ENCODE measurements at regions not wholly inside any gene's neighbourhood (a gene's known extent, or its start where the extent isn't known, plus 50 kb on each side); places are given as distances from the start of the nearest gene placed in this dataset.
"Not testable (repeated sequence)": the region's sequence is repeated elsewhere in the genome, so short reads cannot be mapped to it uniquely, and the experiment has no call there.

DNA sequence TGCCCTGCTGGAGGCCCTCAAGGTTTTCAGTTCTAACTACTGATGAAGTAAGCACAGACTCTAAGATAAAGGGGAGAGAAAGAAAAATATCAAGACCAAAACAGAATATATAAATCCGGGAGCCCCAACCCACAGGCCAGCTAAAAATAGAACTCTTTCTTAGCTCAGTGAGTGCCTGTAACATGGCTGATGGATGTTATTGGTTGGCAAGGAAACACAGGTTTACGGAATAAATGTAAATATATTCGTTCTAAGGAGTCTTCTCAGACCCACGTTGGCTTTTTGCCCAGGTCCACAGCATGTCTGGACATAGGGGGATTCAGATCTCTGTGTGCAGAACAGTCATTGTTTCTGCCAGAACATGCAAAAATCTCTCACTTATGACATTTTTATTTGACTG, 139.0 kb upstream of the SERPINE2 start:
- DNase-seq (ENCODE audit: low spot score in 2 of 2) (no peak), ATAC-seq (replicated peaks; ENCODE audit: extremely low read depth, poor library complexity, severe bottlenecking) (no peak)
- peaks cover 66% of the 10 kb centered on the region for H3K27me3 Mint-ChIP-seq
- H3K36me3 Mint-ChIP-seq (ENCODE audit: insufficient read depth) = no peaks in the 10 kb centered on the region
- H3K4me1 Mint-ChIP-seq = no peaks in the 10 kb centered on the region
- H3K27ac Mint-ChIP-seq (ENCODE audit: low read depth) = no peak overlapping the region
- H3K9me3 Mint-ChIP-seq = no peaks in the 10 kb centered on the region
- H3K4me3 Mint-ChIP-seq = no peak overlapping the region

DNA sequence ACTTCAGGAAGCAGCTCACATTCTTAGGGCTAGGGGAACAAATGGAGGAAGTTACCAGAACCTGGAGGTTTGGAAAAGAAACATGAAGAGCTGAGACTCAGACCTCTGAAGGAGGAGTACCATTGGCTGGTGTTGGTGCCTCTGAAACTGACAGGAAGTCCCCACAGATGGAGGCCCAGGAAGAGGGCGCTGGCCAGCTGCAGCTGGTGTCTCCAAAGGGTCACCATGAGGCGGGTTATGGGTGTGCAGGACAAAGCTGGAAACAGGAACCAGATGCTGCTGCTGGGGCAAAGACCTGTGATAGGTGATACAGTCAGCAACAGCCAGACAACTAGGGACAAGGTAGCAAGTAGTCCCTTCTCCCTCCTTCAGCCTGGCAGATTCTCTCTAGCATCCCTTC, 136.5 kb upstream of the SERPINE2 start:
- ATAC-seq (replicated peaks; ENCODE audit: extremely low read depth, poor library complexity, severe bottlenecking) = no peak

DNA sequence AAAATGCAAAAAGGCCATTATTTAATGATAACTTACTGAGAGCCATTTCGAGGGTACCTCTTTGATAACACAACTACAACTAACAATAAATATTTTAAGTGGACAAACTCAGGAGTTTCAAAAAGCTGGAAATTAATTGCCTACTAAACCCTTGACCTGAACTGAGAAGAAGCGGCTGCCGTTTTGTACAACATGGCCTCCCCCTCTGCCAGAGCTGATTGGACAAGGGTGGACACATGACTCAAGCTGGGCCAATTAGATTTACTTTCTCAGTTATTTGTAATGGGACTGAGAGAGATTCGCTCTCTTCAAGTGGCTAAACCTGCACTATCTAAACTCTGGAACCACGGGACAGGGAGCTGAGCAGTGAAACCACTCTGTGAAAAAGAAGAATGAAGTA, 135.9 kb upstream of the SERPINE2 start:
- DNase-seq (ENCODE audit: low spot score in 2 of 2) = no peak
- Mint-ChIP-seq H3K4me3 (no peak overlapping the region), H3K27ac (ENCODE audit: low read depth) (no peak overlapping the region), H3K27me3 (peaks cover 53% of the 10 kb centered on the region), H3K4me1 (no peaks in the 10 kb centered on the region), H3K36me3 (ENCODE audit: insufficient read depth) (no peaks in the 10 kb centered on the region), H3K9me3 (no peaks in the 10 kb centered on the region)
- ATAC-seq (replicated peaks; ENCODE audit: extremely low read depth, poor library complexity, severe bottlenecking) = no peak

More for the DNA sequence above, 136.5 kb upstream of the SERPINE2 start:
- DNase-seq (ENCODE audit: low spot score in 2 of 2) = no peak
- no peak overlapping the region for H3K27ac Mint-ChIP-seq (ENCODE audit: low read depth)
- H3K27me3 Mint-ChIP-seq = peaks cover 58% of the 10 kb centered on the region
- H3K4me3 Mint-ChIP-seq = no peak overlapping the region
- H3K4me1 Mint-ChIP-seq = no peaks in the 10 kb centered on the region
- H3K9me3 Mint-ChIP-seq = no peaks in the 10 kb centered on the region
- no peaks in the 10 kb centered on the region for H3K36me3 Mint-ChIP-seq (ENCODE audit: insufficient read depth)

DNA sequence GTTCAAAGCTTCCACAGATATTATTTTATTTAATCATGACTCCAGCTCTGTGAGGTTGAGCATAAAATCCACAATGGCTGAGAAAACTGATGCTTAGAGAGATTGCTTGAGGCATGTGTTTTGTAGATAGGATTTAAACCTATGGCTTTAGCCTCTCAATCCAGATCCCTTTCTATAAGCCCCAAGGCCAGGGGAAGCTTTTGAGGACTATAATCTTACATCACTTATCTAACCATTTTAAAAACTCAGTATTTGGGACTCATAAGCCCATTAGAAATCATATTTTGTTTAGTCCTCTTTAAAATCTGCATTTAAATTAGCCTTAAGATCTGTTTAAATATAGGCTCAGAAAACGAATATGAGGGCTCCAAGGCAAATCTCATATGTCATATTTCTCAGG, 135.4 kb upstream of the SERPINE2 start:
- ATAC-seq (replicated peaks; ENCODE audit: extremely low read depth, poor library complexity, severe bottlenecking) = no peak

DNA sequence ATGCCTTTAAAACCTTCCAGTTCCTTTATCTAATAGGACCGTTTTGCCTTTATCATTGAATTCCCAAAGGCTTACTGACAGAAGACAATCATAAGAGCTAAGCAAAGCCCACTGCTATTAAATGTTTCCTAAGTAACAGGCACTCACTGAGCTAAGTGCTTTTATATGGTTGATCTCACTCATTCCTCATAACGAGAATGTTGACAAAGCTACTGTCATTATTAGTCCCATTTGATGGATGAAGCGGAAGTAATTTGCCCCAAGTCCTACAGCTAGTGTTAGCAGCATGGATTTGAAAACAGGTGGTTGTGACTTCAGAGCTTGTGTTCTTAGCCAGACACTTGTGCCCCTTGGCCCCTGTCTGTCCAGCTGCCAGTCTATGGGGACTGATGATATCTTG, 134.8 kb upstream of the SERPINE2 start:
- H3K36me3 Mint-ChIP-seq (ENCODE audit: insufficient read depth) = no peaks in the 10 kb centered on the region
- no peak overlapping the region for H3K4me3 Mint-ChIP-seq
- peaks cover 48% of the 10 kb centered on the region for H3K27me3 Mint-ChIP-seq
- H3K4me1 Mint-ChIP-seq = no peaks in the 10 kb centered on the region
- DNase-seq (ENCODE audit: low spot score in 2 of 2) (no peak), ATAC-seq (replicated peaks; ENCODE audit: extremely low read depth, poor library complexity, severe bottlenecking) (no peak)
- H3K27ac Mint-ChIP-seq (ENCODE audit: low read depth) = no peak overlapping the region
- H3K9me3 Mint-ChIP-seq = no peaks in the 10 kb centered on the region

More for the DNA sequence above, 135.4 kb upstream of the SERPINE2 start:
- no peak for DNase-seq (ENCODE audit: low spot score in 2 of 2)
- Mint-ChIP-seq H3K36me3 (ENCODE audit: insufficient read depth) (no peaks in the 10 kb centered on the region), H3K27ac (ENCODE audit: low read depth) (no peak overlapping the region), H3K27me3 (peaks cover 48% of the 10 kb centered on the region), H3K4me3 (no peak overlapping the region), H3K9me3 (no peaks in the 10 kb centered on the region), H3K4me1 (no peaks in the 10 kb centered on the region)

DNA sequence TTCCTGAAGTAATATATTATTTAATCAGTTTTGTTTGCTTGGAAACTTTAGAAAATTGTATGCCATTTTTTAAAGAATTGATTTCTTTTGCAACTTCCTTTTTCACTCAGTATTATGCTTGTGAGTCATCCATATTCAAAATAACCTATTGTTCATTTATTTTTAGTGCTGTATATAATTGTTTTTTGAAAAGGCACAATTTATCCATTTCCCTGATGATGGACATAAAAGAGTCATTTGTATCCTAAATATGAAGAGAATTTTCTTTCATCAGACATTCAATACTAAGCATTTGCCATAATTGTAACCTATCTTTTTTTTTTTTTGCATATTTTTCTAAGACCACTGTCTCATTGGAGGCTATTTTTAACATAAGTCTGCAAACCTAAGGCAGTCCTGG, 134.1 kb upstream of the SERPINE2 start:
- Mint-ChIP-seq H3K4me3 (no peak overlapping the region), H3K4me1 (no peaks in the 10 kb centered on the region), H3K36me3 (ENCODE audit: insufficient read depth) (no peaks in the 10 kb centered on the region), H3K27ac (ENCODE audit: low read depth) (no peak overlapping the region), H3K9me3 (no peaks in the 10 kb centered on the region), H3K27me3 (peaks cover 48% of the 10 kb centered on the region)
- DNase-seq (ENCODE audit: low spot score in 2 of 2) (no peak), ATAC-seq (replicated peaks; ENCODE audit: extremely low read depth, poor library complexity, severe bottlenecking) (no peak)

DNA sequence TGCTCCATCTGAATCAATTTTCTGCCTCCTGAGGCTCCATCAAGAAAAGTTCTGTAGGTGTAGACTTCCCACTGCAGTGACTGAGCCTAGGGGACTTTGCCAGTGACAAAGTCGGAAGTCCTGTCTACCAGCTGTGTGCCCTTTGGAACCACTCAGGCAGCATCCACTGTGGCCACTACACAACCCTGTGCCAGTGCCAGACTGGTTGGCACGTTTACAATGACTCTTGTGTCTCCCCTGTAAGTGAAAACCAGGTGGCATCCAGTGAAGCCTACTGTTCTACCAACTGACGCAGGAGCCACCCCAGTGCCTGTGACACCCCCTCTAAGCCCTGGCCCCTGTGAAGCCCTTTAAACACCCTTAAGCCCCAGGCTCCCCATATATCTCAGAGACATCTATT, 132.1 kb upstream of the SERPINE2 start:
- ATAC-seq (replicated peaks; ENCODE audit: extremely low read depth, poor library complexity, severe bottlenecking) = no peak

DNA sequence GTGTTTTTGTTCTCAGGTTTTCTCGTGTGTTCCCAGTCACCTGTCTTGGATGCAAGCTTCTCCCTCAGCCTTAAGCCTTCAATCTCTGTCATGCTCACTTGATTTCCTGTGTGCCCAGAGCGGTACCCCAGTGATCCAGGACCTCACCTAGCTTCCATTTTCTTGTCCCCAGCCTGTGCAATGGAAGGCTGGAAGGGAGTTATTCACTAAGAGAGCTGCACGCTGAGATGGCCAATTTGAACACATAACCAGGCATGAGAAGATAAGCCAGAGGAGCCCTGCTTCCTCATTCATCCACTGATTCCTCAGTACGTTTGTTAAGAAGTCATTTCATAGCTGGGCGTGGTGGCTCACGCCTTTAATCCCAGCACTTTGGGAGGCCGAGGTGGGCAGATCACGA, 130.8 kb upstream of the SERPINE2 start:
- Mint-ChIP-seq H3K36me3 (ENCODE audit: insufficient read depth) (no peaks in the 10 kb centered on the region), H3K4me1 (no peaks in the 10 kb centered on the region), H3K9me3 (no peaks in the 10 kb centered on the region), H3K27me3 (peaks cover 28% of the 10 kb centered on the region), H3K4me3 (no peak overlapping the region), H3K27ac (ENCODE audit: low read depth) (no peak overlapping the region)
- ATAC-seq (replicated peaks; ENCODE audit: extremely low read depth, poor library complexity, severe bottlenecking) = no peak
- DNase-seq (ENCODE audit: low spot score in 2 of 2) = no peak

More for the DNA sequence above, 132.1 kb upstream of the SERPINE2 start:
- Mint-ChIP-seq H3K4me1 (no peaks in the 10 kb centered on the region), H3K4me3 (no peak overlapping the region), H3K9me3 (no peaks in the 10 kb centered on the region), H3K27ac (ENCODE audit: low read depth) (no peak overlapping the region), H3K36me3 (ENCODE audit: insufficient read depth) (no peaks in the 10 kb centered on the region), H3K27me3 (peaks cover 33% of the 10 kb centered on the region)
- no peak for DNase-seq (ENCODE audit: low spot score in 2 of 2)

DNA sequence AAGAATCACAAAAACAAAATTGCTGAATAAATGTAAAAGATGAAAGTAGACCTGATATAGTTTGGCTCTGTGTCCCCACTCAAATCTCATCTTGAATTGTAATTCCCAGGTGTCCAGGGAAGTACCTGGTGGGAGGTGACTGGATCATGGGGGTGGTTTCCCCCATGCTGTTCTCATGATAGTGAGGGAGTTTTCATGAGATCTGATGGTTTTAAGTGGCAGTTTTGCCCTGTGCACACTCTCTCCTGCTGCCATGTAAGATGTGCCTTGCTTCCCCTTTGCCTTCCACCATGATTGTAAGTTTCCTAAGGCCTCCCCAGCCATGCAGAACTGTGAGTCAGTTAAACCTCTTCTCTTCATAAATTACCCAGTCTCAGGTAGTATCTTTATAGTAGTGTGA, 128.7 kb upstream of the SERPINE2 start:
- DNase-seq (ENCODE audit: low spot score in 2 of 2); H3K27ac Mint-ChIP-seq (ENCODE audit: low read depth); H3K36me3 Mint-ChIP-seq (ENCODE audit: insufficient read depth); H3K4me3 Mint-ChIP-seq; ATAC-seq (replicated peaks; ENCODE audit: extremely low read depth, poor library complexity, severe bottlenecking); H3K4me1 Mint-ChIP-seq; H3K9me3 Mint-ChIP-seq: not testable (repeated sequence)
- H3K27me3 Mint-ChIP-seq = peaks cover 36% of the 10 kb centered on the region

DNA sequence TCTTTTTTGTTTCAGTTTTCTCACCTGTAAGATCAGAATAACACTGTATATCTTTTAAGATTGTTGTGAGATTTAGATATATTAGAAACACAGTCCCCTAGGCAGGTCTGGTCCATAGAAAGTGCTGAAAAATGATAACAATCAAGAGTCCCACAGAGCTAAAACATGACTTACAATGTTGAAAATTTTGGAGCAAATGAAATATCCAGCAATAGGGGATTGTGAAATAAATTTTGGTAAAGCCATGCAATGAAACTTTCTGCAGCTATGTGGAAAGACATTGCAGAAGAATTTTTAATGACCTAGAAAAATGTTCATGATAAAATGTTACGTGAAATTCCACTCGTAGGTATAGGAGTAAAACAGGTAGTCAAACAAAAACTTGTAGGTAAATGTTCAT, 127.6 kb upstream of the SERPINE2 start:
- ATAC-seq (replicated peaks; ENCODE audit: extremely low read depth, poor library complexity, severe bottlenecking) (no peak), DNase-seq (ENCODE audit: low spot score in 2 of 2) (no peak)
- H3K27me3 Mint-ChIP-seq = peaks cover 36% of the 10 kb centered on the region
- H3K4me1 Mint-ChIP-seq = no peaks in the 10 kb centered on the region
- H3K9me3 Mint-ChIP-seq = no peaks in the 10 kb centered on the region
- H3K4me3 Mint-ChIP-seq = no peak overlapping the region
- H3K27ac Mint-ChIP-seq (ENCODE audit: low read depth) = no peak overlapping the region
- H3K36me3 Mint-ChIP-seq (ENCODE audit: insufficient read depth) = no peaks in the 10 kb centered on the region

DNA sequence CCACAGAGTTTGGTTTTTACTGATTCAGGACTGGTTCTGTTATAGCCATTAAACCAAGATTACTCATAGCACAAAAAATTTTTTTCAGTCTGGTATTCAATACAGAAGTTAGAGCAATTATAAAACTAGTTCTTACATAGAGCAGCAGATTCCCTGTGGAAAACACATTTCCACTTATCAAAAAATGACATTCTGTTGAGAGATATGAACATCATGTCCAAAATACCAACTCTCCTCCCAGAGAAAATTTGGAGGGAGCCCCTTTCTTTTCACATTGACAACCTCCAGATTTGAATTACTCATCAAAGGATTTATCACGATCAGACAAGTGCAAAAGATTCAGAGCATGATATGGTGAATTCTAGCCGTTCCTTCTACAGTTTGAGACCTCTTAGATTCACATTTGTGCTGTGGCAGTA, 126.8 kb upstream of the SERPINE2 start:
- H3K4me3 Mint-ChIP-seq = no peak overlapping the region
- no peak overlapping the region for H3K27ac Mint-ChIP-seq (ENCODE audit: low read depth)
- no peak for DNase-seq (ENCODE audit: low spot score in 2 of 2)
- peaks cover 35% of the 10 kb centered on the region for H3K27me3 Mint-ChIP-seq
- H3K4me1 Mint-ChIP-seq = no peaks in the 10 kb centered on the region
- no peaks in the 10 kb centered on the region for H3K9me3 Mint-ChIP-seq
- ATAC-seq (replicated peaks; ENCODE audit: extremely low read depth, poor library complexity, severe bottlenecking) = no peak
- H3K36me3 Mint-ChIP-seq (ENCODE audit: insufficient read depth) = no peaks in the 10 kb centered on the region

DNA sequence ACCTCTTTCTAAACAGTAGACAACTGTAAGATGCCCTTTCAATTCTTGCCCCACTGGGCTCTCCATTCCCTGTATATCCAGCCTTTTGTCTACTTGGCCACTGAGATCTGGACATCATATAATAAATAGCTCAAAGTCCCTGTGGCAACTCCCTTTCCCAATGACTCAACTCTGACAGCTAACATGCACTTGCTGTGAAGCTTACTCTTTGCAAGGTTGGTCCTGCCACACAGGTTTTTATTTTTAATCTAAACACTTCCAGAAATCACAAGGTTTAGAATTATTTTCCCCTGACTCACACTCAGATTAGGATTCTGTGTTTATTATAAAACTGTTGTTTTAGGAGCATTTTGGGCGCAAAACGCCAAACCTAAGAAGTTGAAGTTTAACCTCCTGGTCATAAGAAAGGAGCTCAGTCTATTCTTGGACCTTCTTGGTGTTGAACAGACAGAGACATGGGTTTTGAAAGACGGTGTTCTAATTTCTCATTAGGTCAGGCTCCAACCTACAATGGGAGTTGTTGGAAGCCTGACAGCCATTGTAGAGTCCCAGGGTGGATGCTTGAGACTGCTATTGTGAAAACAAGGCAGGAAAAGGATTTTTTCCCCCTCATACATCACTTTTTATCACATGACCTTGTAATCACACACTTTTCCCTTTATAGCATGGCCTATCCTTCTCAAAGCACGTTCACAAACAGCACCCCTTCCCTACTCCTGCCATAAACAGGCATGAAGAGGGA, 124.7 kb upstream of the SERPINE2 start:
- H3K4me3 Mint-ChIP-seq = no peak overlapping the region
- no peak overlapping the region for H3K27ac Mint-ChIP-seq (ENCODE audit: low read depth)
- peaks cover 45% of the 10 kb centered on the region for H3K27me3 Mint-ChIP-seq
- ATAC-seq (replicated peaks; ENCODE audit: extremely low read depth, poor library complexity, severe bottlenecking) = no peak
- no peaks in the 10 kb centered on the region for H3K36me3 Mint-ChIP-seq (ENCODE audit: insufficient read depth)
- DNase-seq (ENCODE audit: low spot score in 2 of 2) = no peak
- no peaks in the 10 kb centered on the region for H3K9me3 Mint-ChIP-seq
- H3K4me1 Mint-ChIP-seq = no peaks in the 10 kb centered on the region

DNA sequence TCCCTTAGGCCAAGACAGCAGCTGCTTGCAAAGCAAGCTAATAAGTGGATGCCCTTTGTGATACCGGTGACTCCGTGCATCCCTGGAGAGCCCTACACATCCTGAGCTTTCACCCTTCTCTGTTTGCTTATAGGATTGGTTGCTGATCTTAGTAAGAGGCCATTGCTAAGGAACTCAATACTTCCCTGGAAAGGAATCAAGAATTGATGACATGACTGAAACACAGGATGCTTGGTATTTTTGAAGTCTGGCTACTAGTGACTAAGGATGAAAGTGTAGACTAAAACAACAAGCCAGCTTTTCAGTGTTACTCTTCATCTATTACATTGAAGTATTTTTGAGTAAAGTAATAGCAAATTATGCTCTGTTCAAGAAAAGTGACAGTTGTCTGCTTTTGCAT, 123.0 kb upstream of the SERPINE2 start:
- Mint-ChIP-seq H3K4me1 (no peaks in the 10 kb centered on the region), H3K27ac (ENCODE audit: low read depth) (no peak overlapping the region), H3K9me3 (no peaks in the 10 kb centered on the region), H3K36me3 (ENCODE audit: insufficient read depth) (no peaks in the 10 kb centered on the region), H3K4me3 (no peak overlapping the region), H3K27me3 (peaks cover 60% of the 10 kb centered on the region)
- DNase-seq (ENCODE audit: low spot score in 2 of 2) = no peak
- ATAC-seq (replicated peaks; ENCODE audit: extremely low read depth, poor library complexity, severe bottlenecking) = no peak

Data from central memory CD8-positive, alpha-beta T cell (primary cell).